Aorta (tissue), 5 donors: ENCODE measurements at regions not wholly inside any gene's neighbourhood (a gene's known extent, or its start where the extent isn't known, plus 50 kb on each side); places are given as distances from the start of the nearest gene placed in this dataset.

Source experiments
- ATAC-seq: fragments of 200-7000 bp; cut with Tn5 transposase; one replicate; pipeline ENCODE4 v1.9.1; 2022; ENCODE audit warnings: moderate library complexity; ENCODE audit not compliant: low FRiP score
- DNase-seq, 2 donors: peaks; one replicate each; pipeline ENCODE4 v3.0.0-alpha.2; 2020
- H3K27ac ChIP-seq, 2 donors: one replicate each; pipeline ENCODE4 v1.5.1; 2013; ENCODE audit warnings: low read length in 2 of 2, mild to moderate bottlenecking in 2 of 2, moderate library complexity in 2 of 2, control low read depth in 1 of 2, inconsistent platforms in 1 of 2, low read depth in 1 of 2
- H3K27me3 ChIP-seq, 2 donors: one replicate each; pipeline ENCODE4 v1.6.1; 2013; ENCODE audit warnings: control low read depth in 1 of 2, low read length in 1 of 2, mild to moderate bottlenecking in 1 of 2, moderate library complexity in 1 of 2; ENCODE audit not compliant: insufficient read depth in 2 of 2, control insufficient read depth in 1 of 2
- H3K36me3 ChIP-seq, 2 donors: one replicate each; pipeline ENCODE4 v1.6.1; 2013; ENCODE audit warnings: control low read depth in 1 of 2, low read length in 1 of 2, mild to moderate bottlenecking in 1 of 2; ENCODE audit not compliant: insufficient read depth in 2 of 2, control insufficient read depth in 1 of 2
- H3K4me1 ChIP-seq, 2 donors: one replicate each; pipeline ENCODE4 v1.6.1; 2013; ENCODE audit warnings: low read length in 2 of 2, control low read depth in 1 of 2, mild to moderate bottlenecking in 1 of 2, moderate library complexity in 1 of 2; ENCODE audit not compliant: insufficient read depth in 2 of 2, control insufficient read depth in 1 of 2
- H3K4me3 ChIP-seq, 2 donors: one replicate each; pipeline ENCODE4 v1.5.1; 2013; ENCODE audit warnings: low read length in 2 of 2, control low read depth in 1 of 2, mild to moderate bottlenecking in 1 of 2
- H3K9me3 ChIP-seq: one replicate; pipeline ENCODE4 v1.6.1; 2013; ENCODE audit warnings: mild to moderate bottlenecking, low read length; ENCODE audit not compliant: control insufficient read depth
- WGBS, 2 donors: extraction: QIAGEN DNeasy Blood & Tissue Kit; methylation state at CpG; one replicate each; pipeline ENCODE4 v1.1.7; 2013; 5-methylcytosine and 5-hydroxymethylcytosine counted together
- intact Hi-C, 2 donors: fragments of 100-400 bp; cut with DNase I; formaldehyde crosslinking; loops; one replicate each; pipeline versions ENCODE4 v1.14.2 to v1.15.0; 2022
- donor health status: healthy with polysubstance abuse.
- donor health status: Bipolar disorder and iron deficiency.
- donor health status: DM: no; HTN: no; CAD: no.
- donor health status: DM: no; HTN: no; CAD: no.
- donor health status: DM: yes; HTN: yes; CAD: no.

GRCh38 chr3:170752571-170753155, 117.3 kb downstream of the RPL22L1 start:
- H3K36me3 ChIP-seq: no peaks in the 10 kb centered on the region
- H3K4me3 ChIP-seq: no peak overlapping the region
- 81 to 92% methylated on average over 6 of the region's 6 CpGs for WGBS, 2 donors
- ATAC-seq (no peak), DNase-seq (no peak)
- H3K9me3 ChIP-seq: no peaks in the 10 kb centered on the region
- intact Hi-C loops: no loop called here
- peaks cover 7 to 17% of the 10 kb centered on the region in 2 donors for H3K4me1 ChIP-seq
- no peaks in the 10 kb centered on the region for H3K27me3 ChIP-seq
- peak overlapping the region in 1 of 2 donors; percentile 40 for H3K27ac ChIP-seq

- Histone ChIP-seq H3K27me3 (no peaks in the 10 kb centered on the region), H3K4me1 (peaks cover 7 to 17% of the 10 kb centered on the region in 2 donors), H3K36me3 (no peaks in the 10 kb centered on the region), H3K9me3 (no peaks in the 10 kb centered on the region), H3K4me3 (no peak overlapping the region), H3K27ac (peak overlapping the region; percentile 52 to 67)
- intact Hi-C loops: no loop called here
- ATAC-seq: peak; percentile 36
- DNase-seq: no peak
Measured at GRCh38 chr3:170751899-170752293, 118.1 kb downstream of the RPL22L1 start.

- ATAC-seq (peak; percentile 74), DNase-seq (peak; percentile 85 to 86)
- intact Hi-C loops: no loop called here
- WGBS, 2 donors: 31 to 32% methylated on average over 3 of the region's 3 CpGs
- H3K27me3 ChIP-seq: no peaks in the 10 kb centered on the region
- no peaks in the 10 kb centered on the region for H3K9me3 ChIP-seq
- H3K4me1 ChIP-seq: peaks cover 7 to 17% of the 10 kb centered on the region in 2 donors
- H3K36me3 ChIP-seq: no peaks in the 10 kb centered on the region
- peak overlapping the region in 1 of 2 donors; percentile 98 for H3K27ac ChIP-seq
- no peak overlapping the region for H3K4me3 ChIP-seq
Measured at GRCh38 chr3:170751083-170751898, 118.7 kb downstream of the RPL22L1 start.

- ATAC-seq (no peak), DNase-seq (no peak)
- WGBS, 2 donors: 93 to 98% methylated on average over 2 of the region's 2 CpGs
- Histone ChIP-seq H3K27ac (no peak overlapping the region), H3K4me1 (peaks cover 7 to 17% of the 10 kb centered on the region in 2 donors), H3K36me3 (no peaks in the 10 kb centered on the region), H3K4me3 (no peak overlapping the region), H3K9me3 (no peaks in the 10 kb centered on the region), H3K27me3 (no peaks in the 10 kb centered on the region)
- intact Hi-C loops: no loop called here
Measured at GRCh38 chr3:170750478-170750830, 119.5 kb downstream of the RPL22L1 start.

GRCh38 chr3:170749765-170750477, 120.1 kb downstream of the RPL22L1 start:
- H3K9me3 ChIP-seq: no peaks in the 10 kb centered on the region
- intact Hi-C loops: loop anchor here in 1 of 2 donors (5.0 to 10.0 kb wide), 2 partner anchors 58 to 135 kb away; no protein-coding TSS in a partner anchor
- ATAC-seq (no peak), DNase-seq (no peak)
- H3K36me3 ChIP-seq: no peaks in the 10 kb centered on the region
- H3K4me3 ChIP-seq: no peak overlapping the region
- H3K4me1 ChIP-seq: peaks cover 7 to 17% of the 10 kb centered on the region in 2 donors
- no peaks in the 10 kb centered on the region for H3K27me3 ChIP-seq
- no peak overlapping the region for H3K27ac ChIP-seq

GRCh38 chr3:170749185-170749584, 120.8 kb downstream of the RPL22L1 start:
- Histone ChIP-seq H3K4me3 (no peak overlapping the region), H3K27me3 (no peaks in the 10 kb centered on the region), H3K9me3 (no peaks in the 10 kb centered on the region), H3K36me3 (no peaks in the 10 kb centered on the region), H3K27ac (no peak overlapping the region), H3K4me1 (peaks cover 7 to 17% of the 10 kb centered on the region in 2 donors)
- 98 to 100% methylated on average over 1 of the region's 1 CpG for WGBS, 2 donors
- ATAC-seq (no peak), DNase-seq (no peak)
- intact Hi-C loops: loop anchor here in 1 of 2 donors (5.0 to 10.0 kb wide), 2 partner anchors 57 to 134 kb away; no protein-coding TSS in a partner anchor

- peaks cover 4 to 10% of the 10 kb centered on the region in 2 donors for H3K4me1 ChIP-seq
- intact Hi-C loops: loop anchor here in 1 of 2 donors (5.0 to 10.0 kb wide), 2 partner anchors 54 to 132 kb away; no protein-coding TSS in a partner anchor
- H3K27ac ChIP-seq: no peak overlapping the region
- ATAC-seq (no peak), DNase-seq (no peak)
- H3K4me3 ChIP-seq: no peak overlapping the region
- WGBS, 2 donors: 86 to 91% methylated on average over 3 of the region's 3 CpGs
- no peaks in the 10 kb centered on the region for H3K9me3 ChIP-seq
- H3K36me3 ChIP-seq: no peaks in the 10 kb centered on the region
- H3K27me3 ChIP-seq: no peaks in the 10 kb centered on the region
Measured at GRCh38 chr3:170746175-170746942, 123.6 kb downstream of the RPL22L1 start.

- Histone ChIP-seq H3K27me3 (no peaks in the 10 kb centered on the region), H3K27ac (no peak overlapping the region), H3K4me3 (no peak overlapping the region), H3K9me3 (no peaks in the 10 kb centered on the region), H3K4me1 (peaks cover 2 to 6% of the 10 kb centered on the region in 2 donors), H3K36me3 (no peaks in the 10 kb centered on the region)
- DNase-seq (no peak), ATAC-seq (no peak)
- intact Hi-C loops: loop anchor here in 1 of 2 donors (5.0 to 10.0 kb wide), 2 partner anchors 53 to 130 kb away; no protein-coding TSS in a partner anchor
Measured at GRCh38 chr3:170745211-170745718, 124.7 kb downstream of the RPL22L1 start.
